ENCODE measurements at regions not wholly inside any gene's neighbourhood (a gene's known extent, or its start where the extent isn't known, plus 50 kb on each side); places are given as distances from the start of the nearest gene placed in this dataset.

DNA sequence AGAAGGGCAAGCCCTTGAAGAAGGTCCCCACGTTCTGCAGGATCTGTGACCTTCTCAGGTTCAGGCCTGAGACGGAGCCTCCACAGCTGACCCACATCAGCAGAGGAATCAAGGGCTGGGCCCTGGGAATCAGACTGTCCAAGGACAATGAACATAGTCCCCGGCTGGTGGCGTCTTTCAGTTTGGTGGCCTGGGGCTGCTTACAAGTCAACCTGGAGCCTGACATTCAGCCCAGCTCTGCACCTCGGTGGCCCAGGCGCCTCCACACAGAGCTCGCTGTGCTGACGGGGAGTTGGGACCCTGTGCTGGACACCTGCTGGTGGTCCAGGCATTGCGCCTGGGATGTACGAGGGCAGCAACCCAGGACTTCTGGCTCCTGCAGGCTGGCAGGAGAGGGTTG is 523.5 kb downstream of the TBC1D22A start:
- no peak for DNase-seq

GRCh38 chr22:47284822-47285221 is 522.4 kb downstream of the TBC1D22A start:
- DNase-seq: no peak

GRCh38 chr22:47284360-47284759 is 521.9 kb downstream of the TBC1D22A start:
- DNase-seq: no peak

GRCh38 chr22:47283616-47284270 is 521.3 kb downstream of the TBC1D22A start:
- no peak for DNase-seq

GRCh38 chr22:47282851-47283250 is 520.4 kb downstream of the TBC1D22A start:
- DNase-seq: no peak

DNA sequence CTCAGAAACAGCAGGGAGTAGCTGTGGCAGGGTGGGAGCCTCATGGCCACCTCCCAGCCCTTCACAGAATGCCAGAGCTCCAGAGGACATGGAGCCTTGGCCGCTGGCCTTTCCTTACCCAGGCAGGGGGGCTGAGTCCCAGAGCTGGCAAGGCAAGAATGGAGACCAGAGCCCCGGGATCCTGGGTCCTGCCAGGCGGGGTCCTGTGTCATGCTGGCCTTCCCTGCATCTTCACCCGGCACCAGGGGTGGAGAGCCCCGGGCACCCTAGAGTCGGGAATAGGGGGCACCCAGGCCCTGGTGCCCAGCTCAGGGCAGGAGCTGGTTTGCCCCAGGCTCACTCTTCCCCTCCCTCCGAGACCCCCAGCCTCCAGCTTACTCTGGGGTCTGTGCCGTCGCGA is 519.9 kb downstream of the TBC1D22A start:
- no peak for DNase-seq

DNA sequence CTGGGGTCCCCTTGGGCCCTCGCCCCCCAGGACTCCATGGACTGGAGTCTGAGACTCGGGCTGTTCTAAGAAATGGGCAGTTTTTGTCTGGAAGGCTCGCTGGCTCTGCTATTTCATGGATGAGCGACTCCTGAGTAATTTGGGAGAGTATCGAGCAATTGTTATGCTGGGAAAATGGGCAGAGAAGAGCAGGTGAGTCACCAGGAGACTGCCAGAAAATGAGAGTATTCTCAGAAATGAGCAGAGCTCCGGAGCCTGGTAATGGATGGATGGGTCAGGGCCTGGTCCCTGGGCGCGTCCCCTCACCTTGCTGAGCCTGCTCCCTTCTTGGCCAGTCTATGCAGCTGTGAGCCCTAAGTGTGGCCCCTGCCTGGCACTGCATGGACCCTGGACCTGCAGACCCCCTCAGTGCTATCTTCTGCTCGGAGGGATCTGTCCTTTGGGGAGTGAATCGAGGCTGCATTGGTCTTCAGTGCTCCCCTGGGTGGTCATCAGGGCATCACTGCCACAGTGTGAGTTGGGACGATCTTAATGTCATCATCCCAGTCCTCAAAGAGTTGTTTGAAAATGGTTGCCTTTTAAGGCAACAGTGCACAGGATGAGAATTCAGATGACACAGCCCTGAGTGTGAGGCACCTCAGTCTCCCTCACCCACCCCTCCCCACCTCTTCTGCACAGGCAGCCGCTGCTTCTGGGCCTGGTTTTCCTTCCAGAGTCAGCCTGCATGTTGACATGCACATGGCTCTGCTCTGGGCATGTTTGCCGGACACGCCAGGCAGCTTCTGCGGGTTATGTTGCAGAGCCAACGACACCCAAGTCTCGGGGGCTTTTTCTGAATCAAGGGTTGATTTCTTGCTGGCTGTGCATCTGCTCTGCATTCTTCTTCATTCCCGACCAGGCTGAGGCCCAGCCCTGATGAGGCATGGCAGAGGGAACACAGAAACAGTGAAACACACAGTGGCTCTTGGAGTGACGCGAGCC is 519.0 kb downstream of the TBC1D22A start:
- DNase-seq: peak; percentile 55

DNA sequence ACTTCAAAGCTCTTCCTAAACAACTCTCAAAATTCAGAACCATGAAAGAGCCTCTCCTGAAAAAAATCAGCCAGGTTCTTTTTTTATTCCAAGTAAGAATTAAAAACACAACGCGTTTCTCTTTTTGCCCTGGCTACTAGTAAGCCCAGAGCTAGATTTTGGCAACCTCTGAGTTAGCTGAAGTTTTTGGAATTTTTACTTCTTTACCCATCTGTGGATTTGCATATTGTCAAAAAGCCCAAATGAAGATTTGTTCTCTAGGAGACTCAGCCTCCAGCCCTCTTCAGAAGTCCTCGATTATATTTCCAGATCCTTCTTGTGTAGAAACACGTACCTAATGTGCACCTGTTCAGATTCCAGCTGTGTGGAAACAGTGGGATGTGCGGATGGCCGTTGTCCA is 517.9 kb downstream of the TBC1D22A start:
- no peak for DNase-seq

DNA sequence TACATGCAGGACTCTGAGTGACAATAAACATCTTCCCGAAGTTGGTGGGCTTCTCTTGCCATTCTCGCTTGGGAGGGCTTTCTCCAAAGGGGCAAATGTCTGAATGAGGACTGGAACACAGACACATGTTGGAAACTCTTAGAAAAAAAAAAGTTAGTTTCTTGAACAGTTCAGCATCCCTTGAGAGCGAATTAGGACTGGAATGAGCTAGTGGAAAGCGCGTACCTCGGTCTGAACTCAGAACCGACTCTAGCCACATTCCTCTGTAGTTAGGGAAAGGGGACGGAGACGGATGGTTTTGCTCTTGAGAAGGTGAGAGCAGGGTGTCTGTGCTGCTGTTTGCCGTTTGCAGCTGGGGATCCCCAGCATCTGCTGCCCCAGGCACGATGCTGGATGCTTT is 517.3 kb downstream of the TBC1D22A start:
- DNase-seq: no peak

GRCh38 chr22:47279337-47279736 is 516.9 kb downstream of the TBC1D22A start:
- DNase-seq: no peak

DNA sequence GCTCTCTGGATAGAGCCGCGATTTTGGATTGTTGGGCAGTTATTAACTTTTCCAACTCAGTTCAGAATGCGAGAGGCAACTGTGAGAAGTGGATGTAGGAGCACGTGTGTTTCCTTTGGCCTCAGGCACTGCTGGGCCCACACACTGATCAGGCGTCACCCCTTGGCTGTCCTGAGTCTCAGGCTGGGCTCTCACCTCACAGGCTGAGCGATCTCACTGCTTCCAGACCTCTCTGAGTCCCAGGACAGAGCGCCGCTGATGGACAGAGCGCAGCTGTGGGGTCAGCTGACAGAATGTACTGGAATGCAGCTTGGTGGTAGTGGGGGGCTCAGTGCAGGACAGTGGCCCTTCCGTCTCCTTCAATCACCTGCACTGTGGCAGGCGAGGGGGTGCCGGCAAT is 516.2 kb downstream of the TBC1D22A start:
- no peak for DNase-seq

DNA sequence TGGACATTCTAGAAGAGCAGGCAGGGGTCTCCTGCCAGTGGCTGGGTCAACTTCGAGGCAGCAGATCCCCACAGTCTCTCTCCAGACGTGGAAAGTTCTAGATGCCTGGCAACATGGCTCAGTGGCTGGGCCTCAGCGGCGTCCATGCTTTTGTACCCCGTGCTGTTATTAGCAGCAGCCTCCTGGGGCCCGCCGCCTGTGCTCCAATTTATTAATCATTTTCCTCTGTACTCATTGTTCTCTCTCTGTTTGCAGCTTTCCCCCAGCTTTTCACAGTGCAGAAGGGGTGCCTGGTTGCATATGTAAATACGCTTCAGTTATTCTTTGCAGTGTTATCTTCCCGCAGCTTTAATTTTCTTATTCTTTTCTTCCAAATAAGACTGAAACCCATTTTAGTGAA is 515.1 kb downstream of the TBC1D22A start:
- DNase-seq: no peak

DNA sequence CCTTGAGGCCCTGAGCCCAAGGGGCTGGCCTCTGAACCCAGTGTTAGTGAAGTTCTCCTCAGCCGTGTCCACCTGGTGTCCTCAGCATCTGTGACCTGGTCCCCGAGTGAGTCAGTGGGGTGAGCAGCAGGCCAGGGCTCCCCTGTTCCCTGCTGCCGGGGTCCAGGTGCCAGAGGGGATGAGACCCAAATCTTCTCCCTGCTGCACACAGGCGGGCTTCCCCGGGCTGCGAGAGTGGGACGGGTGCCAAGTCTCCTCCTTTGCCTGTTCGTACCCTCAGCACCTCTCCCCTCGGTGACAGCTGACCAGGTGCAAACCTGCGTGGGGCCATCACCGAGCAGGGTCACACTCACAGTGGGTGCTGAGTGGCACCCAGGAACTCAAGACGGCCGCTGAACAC is 514.5 kb downstream of the TBC1D22A start:
- no peak for DNase-seq

DNA sequence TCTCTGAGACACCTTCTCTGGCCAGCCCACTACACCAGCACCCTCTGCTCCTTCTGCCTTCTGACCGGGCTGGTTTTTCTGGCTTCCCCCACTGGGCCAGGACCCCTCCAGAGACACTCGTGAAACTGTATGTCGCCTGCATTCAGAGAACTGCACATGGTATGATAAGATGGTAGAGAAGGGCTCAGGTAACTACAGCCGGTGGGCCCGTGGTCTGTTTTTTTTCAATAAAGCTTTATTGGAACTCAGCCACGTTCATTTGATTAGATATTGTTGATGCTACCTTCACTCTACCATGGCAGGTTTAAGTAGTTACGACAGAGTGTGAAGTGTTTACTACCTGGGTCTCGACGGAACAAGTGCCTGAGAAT is 514.0 kb downstream of the TBC1D22A start:
- DNase-seq: no peak

GRCh38 chr22:47275605-47276449 is 513.4 kb downstream of the TBC1D22A start:
- no peak for DNase-seq

- no peak for DNase-seq
Observed at GRCh38 chr22:47274196-47274595, 511.7 kb downstream of the TBC1D22A start.

DNA sequence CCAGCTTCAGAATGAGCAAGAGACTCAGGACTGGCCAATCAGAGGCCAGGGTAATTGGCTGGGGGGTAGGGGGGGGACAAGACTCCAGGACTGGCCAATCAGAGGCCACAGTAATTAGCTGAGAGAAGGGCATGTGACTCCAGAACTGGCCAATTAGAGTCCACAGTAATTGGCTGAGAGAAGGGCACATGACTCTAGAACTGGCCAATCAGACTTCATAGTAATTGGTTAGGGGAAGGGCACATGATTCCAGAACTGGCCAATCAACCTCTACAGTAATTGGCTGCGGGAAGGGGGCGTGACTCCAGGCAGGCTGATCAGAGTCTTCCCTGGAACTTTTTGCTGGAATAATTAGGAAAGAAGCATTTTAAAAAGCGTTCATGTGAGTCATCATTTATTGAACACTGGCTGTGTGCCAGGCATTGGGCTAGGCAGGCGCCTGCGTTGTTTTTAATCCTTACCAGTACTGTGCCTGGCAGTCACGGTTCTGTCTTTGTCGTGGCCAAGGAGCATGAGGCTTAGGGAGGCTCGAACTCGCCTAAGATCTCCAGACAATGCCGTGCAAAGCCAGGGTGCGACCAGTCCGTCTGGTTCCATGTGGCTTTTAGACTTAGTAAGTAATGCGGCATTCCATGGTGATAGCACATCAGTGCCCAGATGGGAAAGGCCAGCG is 508.1 kb downstream of the TBC1D22A start:
- no peak for DNase-seq

- DNase-seq: no peak
Observed at GRCh38 chr22:47269516-47270088, 507.2 kb downstream of the TBC1D22A start.

DNA sequence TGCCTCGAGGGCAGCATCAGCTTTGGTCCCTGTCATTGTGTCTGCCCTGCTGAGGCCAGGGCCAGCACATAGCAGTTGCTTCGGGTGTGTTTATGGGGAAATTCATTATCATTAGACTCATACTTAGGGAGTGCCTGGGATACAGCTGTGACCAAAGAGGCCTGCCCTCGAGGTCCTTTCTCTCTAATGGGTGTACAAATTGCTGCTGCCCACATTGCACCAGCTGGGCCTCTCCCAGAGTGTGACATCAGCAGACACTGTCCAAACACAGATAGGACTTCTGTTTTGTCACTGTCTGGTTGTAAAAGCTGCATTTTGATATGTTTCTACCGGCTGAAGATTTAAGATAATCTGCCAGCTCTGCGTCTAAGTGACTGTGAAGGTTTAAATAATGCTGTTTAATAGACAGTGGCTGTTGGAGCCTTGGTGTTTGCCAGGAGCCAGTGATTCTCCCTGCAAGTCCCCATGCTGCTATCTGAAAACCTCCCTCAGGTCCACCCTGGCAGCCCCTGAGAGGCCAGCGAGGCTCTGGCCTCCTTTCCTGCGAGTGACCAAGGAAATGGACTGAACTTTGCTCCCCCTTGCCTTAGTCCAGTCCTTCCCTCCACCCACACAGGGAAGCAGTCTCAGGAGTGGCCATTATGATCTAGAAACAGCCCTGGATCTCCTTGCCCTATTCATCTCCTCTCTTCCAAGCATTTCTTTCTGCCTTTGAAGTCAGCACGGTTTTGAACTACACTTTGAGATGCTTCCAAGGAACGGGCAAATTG is 505.2 kb downstream of the TBC1D22A start:
- no peak for DNase-seq

GRCh38 chr22:47266329-47266728 is 503.9 kb downstream of the TBC1D22A start:
- no peak for DNase-seq

- no peak for DNase-seq
Observed at GRCh38 chr22:47260551-47260950, 498.1 kb downstream of the TBC1D22A start.
